Osteoblast (primary cell): ENCODE measurements at regions not wholly inside any gene's neighbourhood (a gene's known extent, or its start where the extent isn't known, plus 50 kb on each side); places are given as distances from the start of the nearest gene placed in this dataset.

ENCODE experiments used
- DNase-seq: peaks from one replicate; pipeline ENCODE4 v3.0.0; 2011; ENCODE audit warnings: low spot score, mixed read lengths; ENCODE audit not compliant: insufficient read length; ENCODE audit errors: missing footprints
- H2AFZ ChIP-seq: 2 replicates; pipeline ENCODE4 v1.6.0; 2011; ENCODE audit warnings: mild to moderate bottlenecking, low read length
- H3K27ac ChIP-seq: 2 replicates; pipeline ENCODE4 v1.5.1; 2011; ENCODE audit warnings: mild to moderate bottlenecking, low read depth, low read length, moderate library complexity
- H3K27me3 ChIP-seq: 2 replicates; pipeline ENCODE4 v1.6.0; 2012; ENCODE audit warnings: mild to moderate bottlenecking, control low read depth, inconsistent platforms, low read length, moderate library complexity; ENCODE audit not compliant: insufficient read depth
- H3K36me3 ChIP-seq: 2 replicates; pipeline ENCODE4 v1.5.1; 2011; ENCODE audit warnings: mild to moderate bottlenecking, low read length, control low read depth, moderate library complexity; ENCODE audit not compliant: insufficient read depth
- H3K4me1 ChIP-seq: 2 replicates; pipeline ENCODE4 v1.5.1; 2011; ENCODE audit warnings: mild to moderate bottlenecking, low read length, control low read depth, moderate library complexity; ENCODE audit not compliant: insufficient read depth
- H3K4me2 ChIP-seq: 2 replicates; pipeline ENCODE4 v1.6.0; 2011; ENCODE audit warnings: mild to moderate bottlenecking, low read length; ENCODE audit not compliant: insufficient read depth
- H3K4me3 ChIP-seq: fragments of 200-600 bp; sonication (generic); 3 replicates; pipeline ENCODE4 v1.5.1; 2012; ENCODE audit warnings: mild to moderate bottlenecking, low read length, inconsistent platforms; ENCODE audit not compliant: insufficient read depth
- H3K79me2 ChIP-seq: 2 replicates; pipeline ENCODE4 v1.6.0; 2012; ENCODE audit warnings: mild to moderate bottlenecking, low read length, control low read depth, inconsistent platforms; ENCODE audit not compliant: insufficient read depth
- H3K9me3 ChIP-seq: 2 replicates; pipeline ENCODE4 v1.5.1; 2011; ENCODE audit warnings: low read depth, low read length, control low read depth
- H4K20me1 ChIP-seq: 2 replicates; pipeline ENCODE4 v1.6.0; 2012; ENCODE audit warnings: mild to moderate bottlenecking, low read length, control low read depth; ENCODE audit not compliant: insufficient read depth
- TF ChIP-seq, protein P1 (sequence below): IDR thresholded peaks from 2 replicates; pipeline ENCODE4 v1.5.1; 2011; ENCODE audit warnings: mild to moderate bottlenecking, low read depth, low read length, moderate library complexity; ENCODE audit errors: extremely low read depth

DNA sequence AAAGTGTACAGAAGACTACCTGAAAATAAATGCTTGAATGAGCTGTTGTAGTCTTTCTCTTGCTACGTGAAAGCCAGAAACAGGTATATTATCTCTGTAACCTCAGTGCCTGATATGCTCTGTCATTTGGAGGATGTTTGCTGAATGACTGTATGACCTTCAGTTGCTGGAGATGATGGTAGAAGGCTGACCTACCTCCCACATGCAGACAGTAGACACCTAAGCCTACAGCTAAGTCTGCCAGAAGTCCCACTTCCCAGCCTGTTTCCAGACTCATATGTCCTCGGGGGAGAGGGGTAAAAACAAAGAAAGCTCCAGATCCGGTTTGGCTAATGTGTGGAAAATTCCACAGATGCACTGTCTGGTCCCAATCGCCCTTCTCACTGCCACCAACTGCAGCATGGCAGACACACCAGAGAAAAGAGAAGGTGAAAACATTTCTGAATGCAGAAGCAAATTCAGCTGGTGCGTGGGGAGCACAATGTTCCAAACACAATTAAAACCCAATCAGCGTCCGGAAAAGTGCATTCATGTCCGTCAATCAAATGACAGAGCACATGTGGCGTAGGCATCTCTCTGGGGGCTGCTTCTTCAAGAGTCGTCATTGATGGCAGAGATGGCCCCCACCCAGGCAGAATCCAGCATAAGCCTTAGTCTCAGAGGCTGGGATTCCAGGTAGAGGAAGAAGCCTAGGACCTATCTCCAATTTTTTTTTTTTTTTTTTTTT is 76.3 kb upstream of the TBX3 start:
- no peak overlapping the region for H3K4me2 ChIP-seq
- H3K79me2 ChIP-seq = no peaks in the 10 kb centered on the region
- no peaks in the 10 kb centered on the region for H3K9me3 ChIP-seq
- no peak overlapping the region for H2AFZ ChIP-seq
- TF ChIP-seq, protein P1, sequence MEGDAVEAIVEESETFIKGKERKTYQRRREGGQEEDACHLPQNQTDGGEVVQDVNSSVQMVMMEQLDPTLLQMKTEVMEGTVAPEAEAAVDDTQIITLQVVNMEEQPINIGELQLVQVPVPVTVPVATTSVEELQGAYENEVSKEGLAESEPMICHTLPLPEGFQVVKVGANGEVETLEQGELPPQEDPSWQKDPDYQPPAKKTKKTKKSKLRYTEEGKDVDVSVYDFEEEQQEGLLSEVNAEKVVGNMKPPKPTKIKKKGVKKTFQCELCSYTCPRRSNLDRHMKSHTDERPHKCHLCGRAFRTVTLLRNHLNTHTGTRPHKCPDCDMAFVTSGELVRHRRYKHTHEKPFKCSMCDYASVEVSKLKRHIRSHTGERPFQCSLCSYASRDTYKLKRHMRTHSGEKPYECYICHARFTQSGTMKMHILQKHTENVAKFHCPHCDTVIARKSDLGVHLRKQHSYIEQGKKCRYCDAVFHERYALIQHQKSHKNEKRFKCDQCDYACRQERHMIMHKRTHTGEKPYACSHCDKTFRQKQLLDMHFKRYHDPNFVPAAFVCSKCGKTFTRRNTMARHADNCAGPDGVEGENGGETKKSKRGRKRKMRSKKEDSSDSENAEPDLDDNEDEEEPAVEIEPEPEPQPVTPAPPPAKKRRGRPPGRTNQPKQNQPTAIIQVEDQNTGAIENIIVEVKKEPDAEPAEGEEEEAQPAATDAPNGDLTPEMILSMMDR = no peak
- no peaks in the 10 kb centered on the region for H3K4me1 ChIP-seq
- no peaks in the 10 kb centered on the region for H3K27me3 ChIP-seq
- no peaks in the 10 kb centered on the region for H3K36me3 ChIP-seq
- no peak overlapping the region for H3K27ac ChIP-seq
- no peak for DNase-seq
- H3K4me3 ChIP-seq = no peak overlapping the region
- no peaks in the 10 kb centered on the region for H4K20me1 ChIP-seq

DNA sequence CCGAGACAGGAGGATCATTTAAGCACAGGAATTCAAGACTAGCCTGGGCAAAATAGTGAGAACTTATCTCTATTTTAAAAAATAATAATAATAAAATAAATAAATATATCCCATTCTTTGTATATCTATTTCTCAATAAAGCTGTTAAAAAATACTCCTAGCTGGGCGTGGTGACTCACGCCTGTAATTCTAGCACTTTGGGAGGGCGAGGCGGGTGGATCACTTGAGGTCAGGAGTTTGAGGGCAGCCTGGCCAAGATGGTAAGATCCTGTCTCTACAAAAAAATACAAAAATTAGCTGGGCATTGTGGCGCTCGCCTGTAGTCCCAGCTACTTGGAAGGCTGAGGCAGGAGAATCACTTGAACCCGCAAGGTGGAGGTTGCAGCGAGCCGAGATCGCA is 75.7 kb upstream of the TBX3 start:
- no peaks in the 10 kb centered on the region for H3K4me1 ChIP-seq
- H3K4me3 ChIP-seq = no peak overlapping the region
- H2AFZ ChIP-seq = no peak overlapping the region
- H3K4me2 ChIP-seq = no peak overlapping the region
- H3K9me3 ChIP-seq = no peaks in the 10 kb centered on the region
- no peak for DNase-seq
- H3K27me3 ChIP-seq = no peaks in the 10 kb centered on the region
- TF ChIP-seq, protein P1 = no peak
- no peak overlapping the region for H3K27ac ChIP-seq
- no peaks in the 10 kb centered on the region for H3K79me2 ChIP-seq
- no peaks in the 10 kb centered on the region for H3K36me3 ChIP-seq
- no peaks in the 10 kb centered on the region for H4K20me1 ChIP-seq

DNA sequence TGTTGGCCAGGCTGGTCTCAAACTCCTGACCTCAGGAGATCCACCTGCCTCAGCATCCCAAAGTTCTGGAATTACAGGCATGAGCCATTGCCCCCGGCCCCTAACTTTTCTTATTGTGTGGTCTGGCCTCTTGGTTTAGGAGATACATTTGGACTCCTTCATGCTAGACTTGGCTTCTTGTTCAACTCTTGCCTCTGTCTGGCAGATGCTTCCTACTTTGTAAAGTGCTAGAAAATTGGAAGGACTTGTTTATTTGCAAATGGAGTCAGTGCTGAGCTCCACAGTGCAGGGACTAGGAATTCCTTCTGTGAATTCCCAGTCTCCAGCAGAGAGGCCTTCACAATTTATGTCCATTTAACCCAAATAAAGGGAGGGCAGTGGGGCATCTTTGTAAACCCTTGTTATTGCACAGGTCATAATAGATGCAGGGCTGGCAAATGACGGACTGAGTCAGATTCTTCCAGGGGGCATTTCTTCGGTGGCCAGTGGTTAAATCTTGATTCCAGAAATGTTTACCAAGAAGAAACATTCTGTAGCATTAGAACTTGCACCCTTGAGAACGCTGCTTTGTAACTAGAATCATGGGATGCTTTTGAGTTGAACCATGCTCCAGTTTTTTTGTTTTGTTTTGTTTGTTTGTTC is 73.8 kb upstream of the TBX3 start:
- H3K36me3 ChIP-seq = no peaks in the 10 kb centered on the region
- H4K20me1 ChIP-seq = no peaks in the 10 kb centered on the region
- TF ChIP-seq, protein P1 = no peak
- H3K4me1 ChIP-seq = no peaks in the 10 kb centered on the region
- no peak overlapping the region for H3K4me3 ChIP-seq
- no peak overlapping the region for H3K27ac ChIP-seq
- peaks cover 7% of the 10 kb centered on the region for H3K27me3 ChIP-seq
- H3K9me3 ChIP-seq = no peaks in the 10 kb centered on the region
- H3K4me2 ChIP-seq = no peak overlapping the region
- H2AFZ ChIP-seq = no peak overlapping the region
- no peaks in the 10 kb centered on the region for H3K79me2 ChIP-seq
- no peak for DNase-seq

DNA sequence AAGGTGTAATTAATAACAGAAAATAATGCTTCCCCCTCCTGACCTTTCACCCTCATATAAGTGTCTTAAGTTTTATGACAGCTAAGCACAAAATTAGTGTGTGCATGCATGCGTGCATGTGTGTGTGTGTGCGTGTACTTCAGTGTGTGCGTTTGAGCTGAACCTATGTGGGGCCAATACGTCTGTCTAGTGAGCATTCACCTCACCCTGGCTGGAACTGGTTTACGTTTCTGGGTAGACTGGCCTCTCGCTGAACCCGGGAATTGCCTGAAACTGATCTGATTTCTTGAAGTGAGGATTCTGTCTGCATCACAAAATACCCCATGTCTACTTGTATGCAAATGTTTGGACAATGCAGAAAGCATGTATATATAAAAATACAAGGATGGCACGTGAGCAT is 68.2 kb upstream of the TBX3 start:
- peaks cover 7% of the 10 kb centered on the region for H3K27me3 ChIP-seq
- no peak overlapping the region for H3K4me2 ChIP-seq
- no peak overlapping the region for H3K27ac ChIP-seq
- H4K20me1 ChIP-seq = no peaks in the 10 kb centered on the region
- TF ChIP-seq, protein P1 = no peak
- no peaks in the 10 kb centered on the region for H3K4me1 ChIP-seq
- H3K9me3 ChIP-seq = no peaks in the 10 kb centered on the region
- DNase-seq = no peak
- no peak overlapping the region for H3K4me3 ChIP-seq
- no peaks in the 10 kb centered on the region for H3K79me2 ChIP-seq
- no peaks in the 10 kb centered on the region for H3K36me3 ChIP-seq
- H2AFZ ChIP-seq = no peak overlapping the region
